NCI-H345 treated with DMSO at 0.1 percent for 48 hours (cell line): ENCODE measurements at regions not wholly inside any gene's neighbourhood (a gene's known extent, or its start where the extent isn't known, plus 50 kb on each side); places are given as distances from the start of the nearest gene placed in this dataset.
"Not testable (repeated sequence)": the region's sequence is repeated elsewhere in the genome, so short reads cannot be mapped to it uniquely, and the experiment has no call there.

Experiments
- DNase-seq: peaks from one replicate; lab custom pipeline; 2025; ENCODE audit not compliant: unreplicated experiment; lab: John Stamatoyannopoulos, UW

DNA sequence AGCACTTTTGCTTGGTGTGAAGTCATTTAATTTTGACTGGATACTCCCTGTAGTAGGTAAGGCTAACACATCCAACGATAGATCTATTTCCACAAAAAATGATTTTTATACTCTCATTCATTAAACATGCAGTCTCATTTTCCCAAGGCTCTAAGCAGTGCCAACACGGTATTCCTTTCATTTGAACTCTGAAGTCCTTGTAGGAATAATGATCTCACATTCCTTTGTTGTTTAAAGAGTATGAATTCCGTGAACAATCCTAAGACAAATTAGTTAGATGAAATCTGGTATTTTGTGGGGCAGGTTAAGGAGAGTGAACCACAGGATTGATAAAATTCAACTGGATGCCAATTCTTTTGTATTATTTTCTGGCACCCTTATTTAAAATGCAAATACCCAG, 66.6 kb downstream of the LACC1 start:
- no peak for DNase-seq

DNA sequence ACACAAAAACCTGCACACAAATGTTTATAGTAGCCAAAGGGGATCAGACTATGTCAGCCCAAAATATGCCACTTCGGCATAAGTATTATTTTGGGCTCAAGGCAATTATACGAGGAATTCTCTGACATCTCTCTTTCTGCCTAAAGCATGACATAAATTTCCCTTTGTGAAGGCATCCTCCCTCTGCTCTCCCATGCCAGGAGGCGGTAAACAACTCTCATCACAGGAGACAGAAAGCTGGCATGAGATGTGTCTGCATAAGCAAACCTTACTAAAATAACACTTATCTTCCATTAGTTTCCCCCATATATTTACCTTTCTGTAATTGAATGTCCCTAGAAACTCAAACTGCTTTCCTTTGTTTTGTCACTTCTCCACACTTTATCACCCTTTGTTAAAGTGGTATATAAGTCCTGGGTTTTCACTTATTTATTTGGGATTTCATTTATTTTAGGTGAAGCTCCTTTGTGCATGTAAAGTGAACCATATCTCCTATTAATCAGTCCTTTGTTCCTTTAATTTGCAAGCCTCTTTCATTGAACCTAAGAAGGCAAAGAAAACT, 68.3 kb downstream of the LACC1 start:
- DNase-seq, result no peak

DNA sequence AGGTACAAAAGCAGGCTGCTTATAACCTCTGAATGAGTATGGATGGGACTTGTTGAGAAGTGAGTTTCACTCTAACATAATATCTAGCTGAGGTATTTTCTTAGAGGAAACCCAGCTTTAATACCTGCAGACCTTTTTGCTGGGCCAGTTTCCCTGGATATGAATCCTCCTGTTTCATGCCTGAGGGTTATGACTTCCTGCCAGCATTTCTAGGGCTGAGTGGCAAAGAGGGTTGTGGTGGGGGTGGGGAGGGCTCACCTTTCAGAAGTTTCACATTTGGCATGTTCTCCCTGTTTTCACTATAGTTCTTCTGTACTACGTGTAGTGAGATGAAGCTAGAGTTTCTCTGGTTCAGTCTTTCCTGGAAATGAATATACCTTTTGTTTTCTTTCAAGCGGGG, 73.7 kb downstream of the LACC1 start:
- DNase-seq, result no peak

DNA sequence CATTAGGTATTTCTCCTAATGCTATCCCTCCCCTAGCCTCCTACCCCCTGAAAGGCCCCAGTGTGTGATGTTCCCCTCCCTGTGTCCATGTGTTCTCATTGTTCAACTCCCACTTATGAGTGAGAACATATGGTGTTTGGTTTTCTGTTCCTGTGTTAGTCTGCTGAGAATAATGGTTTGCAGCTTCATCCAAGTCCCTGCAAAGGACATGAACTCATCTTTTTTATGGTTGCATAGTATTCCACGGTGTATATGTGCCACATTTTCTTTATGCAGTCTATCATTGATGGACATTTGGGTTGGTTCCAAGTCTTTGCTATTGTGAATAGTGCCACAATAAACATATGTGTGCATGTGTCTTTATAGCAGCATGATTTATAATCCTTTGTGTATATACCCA, 77.3 kb downstream of the LACC1 start:
- DNase-seq, result not testable (repeated sequence)

DNA sequence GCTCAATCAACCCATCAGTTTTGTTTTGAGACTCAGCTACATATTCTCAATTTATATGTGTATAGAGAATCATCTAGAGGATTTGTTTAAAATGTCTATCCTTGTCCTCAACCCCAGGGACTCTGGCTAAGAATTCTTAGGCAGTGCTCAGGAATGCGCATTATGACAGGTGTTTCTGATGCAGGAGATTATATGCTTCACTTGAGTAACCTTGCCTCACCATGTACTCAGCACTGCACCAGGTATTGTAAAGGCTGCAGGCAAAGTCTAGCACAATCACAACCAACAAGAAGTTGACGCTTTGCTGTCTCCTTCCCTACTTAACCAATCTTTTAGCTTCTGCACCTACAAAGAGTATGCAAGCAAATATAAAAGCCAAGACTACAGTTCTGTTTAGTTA, 79.6 kb downstream of the LACC1 start:
- DNase-seq, result no peak

DNA sequence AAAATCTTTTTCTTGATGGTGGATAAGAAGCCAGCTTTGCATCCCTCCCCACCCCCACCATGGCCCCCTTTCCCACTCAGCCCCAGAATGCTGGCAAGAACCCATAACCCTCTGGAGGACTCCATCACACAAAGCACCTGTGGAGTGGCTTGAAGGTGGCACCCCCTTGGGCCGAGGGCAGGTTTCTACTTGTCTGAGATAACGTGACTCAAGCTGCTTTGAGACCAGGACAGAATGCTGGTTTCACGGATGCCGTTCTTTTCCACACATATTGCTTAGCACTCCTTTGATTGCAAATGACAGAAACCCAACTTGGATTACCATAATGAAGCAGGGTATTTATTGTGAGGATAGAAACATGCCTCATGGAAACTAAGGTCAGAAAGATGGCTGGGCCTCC, 82.2 kb downstream of the LACC1 start:
- no peak for DNase-seq

DNA sequence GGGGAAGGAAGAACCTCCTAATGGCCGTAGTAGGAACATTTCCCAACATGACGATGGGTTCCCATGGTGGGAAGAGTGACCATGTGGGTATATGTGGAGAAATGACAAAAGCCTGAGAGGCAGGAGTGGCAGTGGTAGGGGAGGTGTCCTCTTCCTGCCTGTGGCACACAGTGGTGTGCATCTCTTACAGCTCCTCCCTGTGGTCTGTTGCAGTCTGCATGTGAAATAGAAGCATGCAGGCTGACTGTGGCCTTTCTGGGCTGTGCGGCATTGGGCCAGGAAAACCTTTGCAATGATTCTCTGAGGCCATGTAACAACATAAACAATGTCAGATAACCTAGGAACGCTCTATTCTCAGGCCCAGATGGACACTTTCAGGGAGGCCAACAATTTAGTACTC, 84.0 kb downstream of the LACC1 start:
- DNase-seq, result no peak

DNA sequence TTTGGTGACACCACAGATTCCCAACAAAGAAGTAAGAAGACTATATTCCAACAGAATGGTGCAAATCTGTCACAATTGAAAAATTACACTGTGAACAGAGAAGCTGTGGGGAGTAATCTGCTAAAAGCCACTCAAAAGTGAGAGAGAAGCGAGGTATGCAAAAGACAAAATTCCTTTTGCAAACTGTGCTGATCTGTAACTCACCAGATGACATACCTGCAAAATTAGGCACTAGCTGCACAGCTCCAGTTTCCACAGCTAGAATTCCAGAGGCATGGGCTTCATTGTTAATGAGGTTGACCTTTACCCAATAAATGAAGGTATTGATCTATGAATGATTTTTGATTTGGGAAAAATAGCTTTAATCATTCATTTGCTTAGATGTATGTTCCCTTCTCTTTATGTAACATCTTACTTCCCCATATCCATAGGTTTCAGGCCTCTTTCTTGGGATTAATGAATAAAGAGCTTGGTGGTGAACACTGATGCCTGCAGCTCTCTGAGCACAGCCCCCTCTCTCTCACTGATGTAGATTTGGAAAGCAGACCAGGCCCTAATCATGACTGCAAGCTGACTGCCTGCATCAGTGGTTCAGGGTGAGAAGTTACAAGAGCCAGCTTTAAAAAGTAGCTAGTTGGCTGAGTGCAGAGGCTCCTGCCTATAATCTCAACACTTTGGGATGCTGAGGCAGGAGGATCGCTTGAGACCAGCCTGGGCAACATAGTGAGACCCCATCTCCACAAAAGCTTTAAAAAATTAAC, 85.2 kb downstream of the LACC1 start:
- no peak for DNase-seq

DNA sequence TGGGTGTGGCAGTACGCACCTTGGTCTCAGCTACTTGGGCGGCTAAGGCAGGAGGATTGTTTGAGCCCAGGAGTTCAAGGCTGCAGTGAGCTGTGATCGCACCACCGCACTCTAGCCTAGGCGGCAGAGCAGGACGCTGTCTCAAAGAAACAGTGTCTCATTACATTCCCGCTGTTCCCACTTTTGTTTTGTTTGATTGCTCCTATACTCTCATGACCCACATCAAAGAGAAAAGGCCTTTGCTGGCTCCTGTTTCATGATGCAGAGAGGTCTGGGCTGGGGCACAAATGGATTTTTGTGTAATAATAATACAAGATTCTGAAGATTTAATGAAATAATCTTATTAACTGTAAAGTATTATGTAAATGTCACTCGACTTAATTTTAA, 85.7 kb downstream of the LACC1 start:
- DNase-seq, result no peak

DNA sequence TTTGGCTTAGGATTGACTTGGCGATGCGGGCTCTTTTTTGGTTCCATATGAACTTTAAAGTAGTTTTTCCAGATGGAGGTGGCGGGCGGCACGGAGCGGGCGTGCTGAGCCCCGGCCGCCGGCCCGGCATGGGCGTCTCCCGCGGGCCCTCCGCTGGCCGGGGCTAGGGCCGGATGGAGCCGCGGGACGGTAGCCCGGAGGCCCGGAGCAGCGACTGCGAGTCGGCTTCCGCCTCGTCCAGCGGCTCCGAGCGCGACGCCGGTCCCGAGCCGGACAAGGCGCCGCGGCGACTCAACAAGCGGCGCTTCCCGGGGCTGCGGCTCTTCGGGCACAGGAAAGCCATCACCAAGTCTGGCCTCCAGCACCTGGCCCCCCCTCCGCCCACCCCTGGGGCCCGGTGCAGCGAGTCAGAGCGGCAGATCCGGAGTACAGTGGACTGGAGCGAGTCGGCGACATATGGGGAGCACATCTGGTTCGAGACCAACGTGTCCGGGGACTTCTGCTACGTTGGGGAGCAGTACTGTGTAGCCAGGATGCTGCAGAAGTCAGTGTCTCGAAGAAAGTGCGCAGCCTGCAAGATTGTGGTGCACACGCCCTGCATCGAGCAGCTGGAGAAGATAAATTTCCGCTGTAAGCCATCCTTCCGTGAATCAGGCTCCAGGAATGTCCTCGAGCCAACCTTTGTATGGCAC, 88.7 kb downstream of the LACC1 start:
- not testable (repeated sequence) for DNase-seq

DNA sequence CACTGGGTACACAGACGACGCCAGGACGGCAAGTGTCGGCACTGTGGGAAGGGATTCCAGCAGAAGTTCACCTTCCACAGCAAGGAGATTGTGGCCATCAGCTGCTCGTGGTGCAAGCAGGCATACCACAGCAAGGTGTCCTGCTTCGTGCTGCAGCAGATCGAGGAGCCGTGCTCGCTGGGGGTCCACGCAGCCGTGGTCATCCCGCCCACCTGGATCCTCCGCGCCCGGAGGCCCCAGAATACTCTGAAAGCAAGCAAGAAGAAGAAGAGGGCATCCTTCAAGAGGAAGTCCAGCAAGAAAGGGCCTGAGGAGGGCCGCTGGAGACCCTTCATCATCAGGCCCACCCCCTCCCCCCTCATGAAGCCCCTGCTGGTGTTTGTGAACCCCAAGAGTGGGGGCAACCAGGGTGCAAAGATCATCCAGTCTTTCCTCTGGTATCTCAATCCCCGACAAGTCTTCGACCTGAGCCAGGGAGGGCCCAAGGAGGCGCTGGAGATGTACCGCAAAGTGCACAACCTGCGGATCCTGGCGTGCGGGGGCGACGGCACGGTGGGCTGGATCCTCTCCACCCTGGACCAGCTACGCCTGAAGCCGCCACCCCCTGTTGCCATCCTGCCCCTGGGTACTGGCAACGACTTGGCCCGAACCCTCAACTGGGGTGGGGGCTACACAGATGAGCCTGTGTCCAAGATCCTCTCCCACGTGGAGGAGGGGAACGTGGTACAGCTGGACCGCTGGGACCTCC, 89.4 kb downstream of the LACC1 start:
- not testable (repeated sequence) for DNase-seq

DNA sequence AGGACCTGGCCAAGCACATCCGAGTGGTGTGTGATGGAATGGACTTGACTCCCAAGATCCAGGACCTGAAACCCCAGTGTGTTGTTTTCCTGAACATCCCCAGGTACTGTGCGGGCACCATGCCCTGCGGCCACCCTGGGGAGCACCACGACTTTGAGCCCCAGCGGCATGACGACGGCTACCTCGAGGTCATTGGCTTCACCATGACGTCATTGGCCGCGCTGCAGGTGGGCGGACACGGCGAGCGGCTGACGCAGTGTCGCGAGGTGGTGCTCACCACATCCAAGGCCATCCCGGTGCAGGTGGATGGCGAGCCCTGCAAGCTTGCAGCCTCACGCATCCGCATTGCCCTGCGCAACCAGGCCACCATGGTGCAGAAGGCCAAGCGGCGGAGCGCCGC, 90.2 kb downstream of the LACC1 start:
- DNase-seq, result not testable (repeated sequence)

DNA sequence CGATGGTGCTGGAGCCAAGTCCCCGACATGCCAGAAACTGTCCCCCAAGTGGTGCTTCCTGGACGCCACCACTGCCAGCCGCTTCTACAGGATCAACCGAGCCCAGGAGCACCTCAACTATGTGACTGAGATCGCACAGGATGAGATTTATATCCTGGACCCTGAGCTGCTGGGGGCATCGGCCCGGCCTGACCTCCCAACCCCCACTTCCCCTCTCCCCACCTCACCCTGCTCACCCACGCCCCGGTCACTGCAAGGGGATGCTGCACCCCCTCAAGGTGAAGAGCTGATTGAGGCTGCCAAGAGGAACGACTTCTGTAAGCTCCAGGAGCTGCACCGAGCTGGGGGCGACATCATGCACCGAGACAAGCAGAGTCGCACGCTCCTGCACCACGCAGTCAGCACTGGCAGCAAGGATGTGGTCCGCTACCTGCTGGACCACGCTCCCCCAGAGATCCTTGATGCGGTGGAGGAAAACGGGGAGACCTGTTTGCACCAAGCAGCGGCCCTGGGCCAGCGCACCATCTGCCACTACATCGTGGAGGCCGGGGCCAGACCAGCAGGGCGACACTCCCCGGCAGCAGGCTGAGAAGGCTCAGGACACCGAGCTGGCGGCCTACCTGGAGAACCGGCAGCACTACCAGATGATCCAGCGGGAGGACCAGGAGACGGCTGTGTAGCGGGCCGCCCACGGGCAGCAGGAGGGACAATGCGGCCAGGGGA, 91.0 kb downstream of the LACC1 start:
- not testable (repeated sequence) for DNase-seq

DNA sequence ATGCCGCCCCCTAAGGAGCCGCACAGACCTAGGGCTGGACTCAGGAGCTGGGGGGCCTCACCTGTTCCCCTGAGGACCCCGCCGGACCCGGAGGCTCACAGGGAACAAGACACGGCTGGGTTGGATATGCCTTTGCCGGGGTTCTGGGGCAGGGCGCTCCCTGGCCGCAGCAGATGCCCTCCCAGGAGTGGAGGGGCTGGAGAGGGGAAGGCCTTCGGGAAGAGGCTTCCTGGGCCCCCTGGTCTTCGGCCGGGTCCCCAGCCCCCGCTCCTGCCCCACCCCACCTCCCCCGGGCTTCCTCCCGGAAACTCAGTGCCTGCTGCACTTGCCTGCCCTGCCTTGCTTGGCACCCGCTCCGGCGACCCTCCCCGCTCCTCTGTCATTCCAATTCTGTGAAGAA, 91.6 kb downstream of the LACC1 start:
- DNase-seq, result not testable (repeated sequence)

DNA sequence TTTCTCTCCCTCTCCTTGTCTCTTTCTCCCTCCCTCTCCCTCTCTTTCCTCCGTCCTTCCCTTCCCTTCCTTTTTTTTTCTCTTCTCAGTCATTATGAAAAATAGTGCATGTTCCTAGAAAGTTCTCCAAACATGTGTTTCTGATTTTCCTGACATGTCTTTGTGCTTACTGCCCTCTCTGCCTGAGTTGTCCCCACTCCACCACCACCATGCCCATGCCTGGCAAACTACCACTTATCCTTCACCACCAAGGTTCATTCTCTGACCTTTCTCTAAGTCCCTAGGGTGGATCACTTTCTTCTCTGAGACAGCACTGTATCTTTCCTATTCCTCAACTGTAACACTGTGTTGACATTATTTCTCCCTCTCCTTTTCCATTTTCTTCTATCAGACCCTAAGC, 98.2 kb downstream of the LACC1 start:
- no peak for DNase-seq

DNA sequence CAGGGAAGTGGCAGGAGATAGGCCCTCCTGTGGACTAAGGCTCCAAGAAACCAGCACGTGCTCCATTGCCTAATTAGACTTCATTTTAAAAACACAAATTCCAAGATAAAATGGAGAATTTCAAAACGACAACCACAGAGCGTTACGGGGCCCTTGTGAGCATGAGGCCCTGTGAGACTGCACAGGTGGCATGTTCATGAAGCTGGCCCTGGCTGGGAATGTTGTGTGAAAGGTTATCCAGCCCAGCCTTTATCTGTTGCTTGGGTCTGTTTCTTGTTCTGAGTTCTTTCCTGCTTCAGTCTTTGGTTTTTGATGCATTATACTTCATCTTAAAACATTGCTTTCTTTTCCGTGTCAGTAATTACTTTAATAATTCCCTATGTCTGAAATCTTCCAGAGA, 99.0 kb downstream of the LACC1 start:
- DNase-seq, result no peak

DNA sequence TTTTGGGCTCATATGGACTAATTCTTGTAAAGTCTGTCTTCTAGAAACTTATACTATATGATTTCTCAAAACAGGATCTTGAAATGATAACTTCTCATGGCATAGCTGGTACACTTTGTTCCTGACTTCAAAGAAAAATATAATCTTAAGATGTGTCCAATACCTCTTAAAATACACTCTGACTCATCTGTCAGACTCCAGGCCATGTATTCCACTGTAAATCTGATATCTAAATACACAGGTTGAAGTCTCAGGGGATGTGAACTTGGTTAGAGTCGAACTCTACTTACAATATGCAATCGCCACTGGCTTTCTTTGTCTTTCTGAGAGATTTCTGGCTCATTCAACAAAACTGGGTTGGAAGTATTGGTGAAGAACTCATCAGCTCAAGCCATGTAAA, 99.8 kb downstream of the LACC1 start:
- no peak for DNase-seq

DNA sequence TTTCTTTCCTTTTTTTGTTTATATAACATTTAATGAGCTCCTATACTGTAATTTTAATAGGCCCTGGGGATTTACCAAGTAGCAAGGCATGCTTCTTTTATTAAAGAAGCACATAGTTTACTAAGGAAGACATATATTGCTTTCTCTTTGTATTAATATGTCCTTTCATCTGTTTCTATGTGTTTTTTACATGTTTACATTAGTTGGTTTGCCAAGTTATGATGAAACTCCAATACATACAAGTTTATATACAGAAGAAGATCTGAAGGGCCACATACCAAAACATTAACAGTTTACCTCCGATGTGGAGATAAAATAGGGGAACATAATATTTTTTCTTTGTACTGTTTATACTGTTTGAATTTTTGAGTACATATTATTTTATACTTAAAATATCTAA, 100.9 kb downstream of the LACC1 start:
- no peak for DNase-seq

DNA sequence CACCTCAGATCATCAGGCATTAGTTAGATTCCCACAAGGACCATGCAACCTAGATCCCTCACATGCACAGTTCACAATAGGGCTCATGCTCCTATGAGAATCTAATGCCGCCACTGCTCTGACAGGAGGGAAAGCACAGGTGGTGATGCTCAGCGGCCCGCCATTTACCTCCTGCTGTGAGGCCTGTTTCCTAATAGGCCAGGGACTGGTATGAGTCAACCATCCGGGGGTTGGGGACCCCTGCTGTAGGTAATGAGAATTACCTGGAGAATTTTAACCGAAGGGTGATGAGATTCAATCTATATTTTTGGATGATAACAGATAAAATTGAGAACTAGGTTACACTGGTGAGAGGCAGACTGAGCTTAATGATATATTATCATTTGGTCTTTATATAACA, 101.4 kb downstream of the LACC1 start:
- no peak for DNase-seq

DNA sequence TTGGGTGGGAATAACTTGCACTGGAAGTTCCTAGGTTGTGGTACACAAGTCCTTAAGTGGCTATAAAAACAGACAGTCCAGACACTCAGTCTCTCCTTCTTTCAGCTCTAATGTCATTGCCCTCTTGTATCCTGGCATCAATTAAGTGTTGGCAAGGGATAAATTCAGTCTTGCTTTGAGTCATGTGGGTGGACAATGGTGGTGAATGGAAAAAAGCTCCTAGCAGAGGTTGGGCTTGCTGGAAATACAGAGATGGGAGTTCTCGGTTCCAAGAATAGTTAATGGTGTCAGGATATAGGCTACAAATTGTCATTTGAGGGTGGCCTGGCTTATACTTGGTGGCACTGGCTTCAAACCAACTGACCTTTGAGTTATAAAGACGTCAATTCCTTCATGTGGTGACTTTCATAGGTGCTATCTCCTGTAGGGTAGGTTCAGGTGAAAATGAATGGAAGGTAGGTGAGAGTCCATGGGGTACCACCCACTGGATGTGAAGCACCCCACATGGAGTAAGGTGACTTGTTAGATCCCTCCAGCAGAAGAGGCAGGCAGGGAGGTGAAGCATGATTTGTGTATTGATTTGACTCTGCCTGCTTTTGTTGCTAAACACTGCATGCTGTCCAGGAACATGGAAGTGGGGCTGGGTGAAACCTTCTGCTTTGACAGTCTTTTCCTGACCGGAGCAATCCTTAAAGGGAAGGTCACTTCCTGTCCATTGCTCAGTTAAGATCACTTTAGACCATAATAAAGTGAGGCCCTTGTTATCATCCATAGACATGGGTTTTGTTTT, 102.0 kb downstream of the LACC1 start:
- no peak for DNase-seq
